HG03571 (cell line): ENCODE measurements at regions not wholly inside any gene's neighbourhood (a gene's known extent, or its start where the extent isn't known, plus 50 kb on each side); places are given as distances from the start of the nearest gene placed in this dataset.
"Not testable (repeated sequence)": the region's sequence is repeated elsewhere in the genome, so short reads cannot be mapped to it uniquely, and the experiment has no call there.

Source experiments
- ATAC-seq: cut with Tn5 transposase; IDR thresholded peaks from one replicate; pipeline ENCODE4 v1.9.1; 2021; ENCODE audit not compliant: unreplicated experiment

DNA sequence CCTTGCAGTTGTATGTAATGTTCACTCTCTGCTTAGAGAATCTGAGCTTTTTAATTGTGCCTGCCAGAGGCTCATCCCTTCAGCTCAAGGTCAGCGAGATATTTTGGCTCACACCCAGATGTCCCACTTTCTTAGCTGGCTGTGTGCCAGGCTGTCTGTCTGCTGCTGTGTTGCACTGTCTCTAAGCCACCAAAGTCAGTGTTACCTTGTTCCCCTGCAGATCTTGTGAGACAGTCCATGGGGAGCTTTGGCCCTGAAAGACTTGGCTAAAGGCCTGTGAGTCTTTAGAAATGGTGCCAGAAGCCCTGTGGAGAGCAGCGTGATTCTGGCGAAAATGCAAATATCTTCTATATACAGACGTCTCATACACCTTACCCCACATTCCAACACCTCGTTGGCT is 293.7 kb downstream of the TTC6 start:
- ATAC-seq = no peak

DNA sequence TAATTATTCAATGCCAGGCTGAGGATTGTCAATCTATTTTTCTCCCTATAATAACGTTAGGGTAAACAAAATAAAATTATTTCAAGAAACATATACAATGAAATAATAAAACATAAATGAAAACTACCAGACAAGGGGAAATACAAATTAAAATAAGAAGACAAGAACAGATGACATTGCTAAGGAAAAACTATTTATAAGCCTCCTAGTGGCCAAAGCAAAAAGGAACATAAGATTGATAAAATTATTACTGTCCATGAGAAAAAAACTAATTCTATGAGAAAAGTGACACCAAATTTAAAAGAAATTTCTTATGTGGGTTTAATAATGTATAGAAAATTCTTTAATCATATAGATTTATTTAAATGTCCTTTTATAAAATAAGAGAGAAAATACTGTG is 294.7 kb downstream of the TTC6 start:
- ATAC-seq = no peak

DNA sequence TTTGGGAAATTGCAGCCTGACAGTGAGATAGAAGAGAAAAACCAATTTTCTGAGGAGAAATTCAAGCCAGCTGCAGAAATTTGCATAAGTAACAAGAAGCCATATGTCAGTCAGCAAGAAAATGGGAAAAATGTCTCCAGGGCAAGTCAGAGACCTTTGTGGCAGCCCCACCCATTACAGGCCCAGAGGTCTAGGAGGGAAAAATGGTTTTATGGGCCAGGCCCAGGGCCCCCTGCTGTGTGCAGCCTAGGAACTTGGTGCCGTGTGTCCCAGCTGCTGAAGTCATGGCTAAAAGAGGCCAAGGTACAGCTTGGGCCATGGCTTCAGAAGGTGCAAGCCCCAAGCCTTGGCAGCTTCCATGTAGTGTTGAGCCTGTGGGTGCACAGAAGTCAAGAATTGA is 296.1 kb downstream of the TTC6 start:
- ATAC-seq = not testable (repeated sequence)

DNA sequence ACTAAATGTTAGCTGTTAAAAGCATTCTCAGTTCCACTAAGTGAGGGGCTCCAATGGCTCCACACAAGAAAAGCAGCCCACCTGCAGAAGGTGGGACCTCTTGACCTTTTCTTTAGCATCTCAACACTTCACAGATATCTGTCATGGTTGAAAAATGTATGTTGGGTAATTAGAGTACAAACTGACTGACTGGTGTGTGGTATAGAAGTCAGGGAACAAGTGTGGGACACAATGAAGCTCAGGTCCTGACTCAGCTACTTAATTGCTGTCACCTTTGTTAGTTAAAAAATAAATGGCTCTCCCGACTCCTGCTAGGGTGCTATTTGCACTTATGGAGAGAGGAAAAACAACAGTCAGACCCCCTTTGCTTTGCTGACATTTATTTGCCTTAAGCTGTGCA is 299.0 kb downstream of the TTC6 start:
- ATAC-seq = no peak

DNA sequence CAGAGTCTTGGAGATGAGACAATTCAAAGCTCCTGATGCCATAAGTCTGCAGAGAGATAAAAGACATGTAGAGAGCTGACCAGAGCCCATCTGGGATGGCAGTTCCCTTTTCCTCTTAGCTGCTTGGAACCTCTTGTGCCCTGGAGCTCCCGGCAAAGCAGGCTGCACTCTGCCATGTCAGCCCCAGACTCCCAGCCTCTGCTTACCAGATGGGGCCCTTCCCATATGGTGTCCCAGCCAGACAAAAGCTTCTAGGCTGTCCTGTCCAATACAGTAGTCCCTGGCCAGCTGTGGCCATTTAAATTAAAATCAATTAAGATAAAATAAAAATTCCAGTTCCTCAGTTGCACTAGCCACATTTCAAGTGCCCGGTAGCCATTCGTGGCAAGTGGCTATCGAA is 303.9 kb downstream of the TTC6 start:
- ATAC-seq = no peak

DNA sequence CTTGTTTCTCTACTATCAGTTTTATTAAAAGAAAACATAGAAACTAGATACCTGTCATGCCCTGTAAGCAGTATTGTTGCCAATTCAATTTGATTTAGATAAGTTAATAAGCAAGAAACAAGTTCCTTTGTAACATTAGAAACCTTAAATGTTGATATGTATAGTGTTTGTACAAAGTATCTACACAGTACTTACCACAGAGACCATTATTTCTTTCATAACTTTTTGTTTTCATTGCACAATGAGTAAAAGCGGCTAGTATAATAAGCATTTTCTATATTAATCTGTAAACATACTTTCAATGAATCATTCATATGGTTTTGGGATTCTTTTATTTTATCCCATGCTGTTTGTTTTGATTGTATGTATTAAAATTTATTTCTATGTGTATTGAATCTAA is 305.1 kb downstream of the TTC6 start:
- ATAC-seq = no peak

DNA sequence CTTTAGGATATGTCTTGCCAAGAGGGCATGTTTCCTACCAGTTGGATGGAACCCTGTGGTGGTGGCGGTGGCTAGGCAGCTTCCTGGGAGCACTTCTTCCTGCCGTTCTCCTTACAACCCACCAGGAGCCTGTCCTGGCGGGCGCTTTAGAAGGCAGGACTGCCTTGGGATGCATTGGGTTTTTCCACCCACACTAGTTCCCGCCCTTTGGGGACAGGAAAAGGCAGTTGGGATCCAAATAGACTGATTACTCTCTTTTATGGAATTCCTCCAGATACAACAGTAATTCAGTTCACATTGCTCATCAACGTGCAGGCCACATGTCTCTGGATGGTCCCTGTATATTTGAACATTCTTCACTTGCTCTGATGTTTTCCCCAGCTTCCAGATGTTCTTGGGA is 305.7 kb upstream of the SSTR1 start:
- no peak for ATAC-seq

DNA sequence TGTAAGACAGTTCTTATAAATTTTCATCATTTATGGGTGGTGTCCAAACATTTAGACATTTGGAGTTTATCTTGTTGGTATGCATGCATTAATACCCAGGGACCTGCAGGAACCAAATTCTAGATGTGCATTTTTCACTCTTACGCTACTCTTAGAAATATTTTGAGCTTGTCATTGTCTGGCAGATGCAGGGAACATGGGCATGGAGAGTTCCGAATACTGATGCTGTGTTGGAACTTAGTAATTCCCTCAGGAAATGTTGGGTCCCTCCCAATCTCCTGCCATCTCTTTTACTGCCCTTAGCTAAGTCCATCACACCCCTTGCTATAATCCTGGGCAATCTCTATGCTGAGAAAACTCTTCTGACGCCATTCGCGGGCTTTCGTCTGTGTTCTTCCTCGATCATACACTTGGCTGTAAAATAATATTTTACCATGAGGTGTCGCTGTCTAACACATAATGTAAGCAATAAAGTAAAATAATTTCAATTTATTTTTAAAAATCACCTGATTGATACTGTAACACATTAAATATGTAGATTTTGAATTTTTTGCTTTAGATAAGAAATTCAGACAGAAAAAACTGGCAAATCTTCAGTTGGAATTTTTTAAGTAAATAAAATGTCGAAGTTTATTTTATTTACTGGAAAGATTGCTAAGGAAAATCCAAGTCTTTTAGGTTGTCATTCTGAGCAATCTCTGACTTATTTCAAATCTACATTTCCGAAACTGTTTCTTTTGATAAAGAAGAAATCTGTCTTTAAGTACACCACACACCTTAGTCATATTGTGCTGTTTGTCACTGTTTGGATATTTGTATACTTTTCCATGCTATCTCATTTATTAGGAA is 304.1 kb upstream of the SSTR1 start:
- ATAC-seq = no peak

DNA sequence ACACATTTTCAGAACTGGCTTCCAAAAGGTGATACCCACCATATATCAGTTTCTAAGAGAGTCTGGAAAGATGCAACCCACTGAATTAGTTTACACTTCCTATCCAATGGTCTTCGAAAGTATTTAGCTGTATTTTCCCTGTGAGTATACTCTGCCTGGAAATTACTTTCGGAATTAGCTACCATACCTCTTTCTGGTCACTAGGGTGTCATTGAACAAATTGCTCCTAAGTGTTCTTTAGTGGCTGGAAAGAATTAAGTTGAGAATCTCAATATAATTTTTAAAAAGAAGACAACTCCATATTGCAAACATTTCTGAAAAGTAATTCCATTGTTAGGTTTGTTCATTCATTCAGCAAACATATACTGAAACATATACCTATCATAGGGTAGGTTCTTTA is 283.1 kb upstream of the SSTR1 start:
- ATAC-seq = no peak

DNA sequence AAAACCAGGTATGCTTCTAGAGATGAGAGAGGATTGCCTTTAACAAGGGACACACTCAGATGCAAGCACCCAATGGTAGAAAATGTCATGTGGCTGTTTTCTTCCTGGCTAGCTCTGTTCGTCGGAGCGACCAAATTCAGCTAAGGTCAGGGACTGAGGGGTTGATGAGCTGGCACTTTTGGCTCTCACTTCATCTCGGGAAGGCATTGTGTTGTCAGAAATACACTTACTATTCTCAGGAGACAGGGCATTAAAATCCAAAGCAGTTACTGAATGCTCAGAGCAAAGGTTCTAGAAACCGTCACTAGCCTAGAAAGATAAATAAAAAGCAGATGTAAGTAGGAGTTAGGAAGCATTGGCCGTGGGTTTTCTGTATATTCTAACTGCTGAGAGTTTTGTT is 275.7 kb upstream of the SSTR1 start:
- ATAC-seq = no peak

DNA sequence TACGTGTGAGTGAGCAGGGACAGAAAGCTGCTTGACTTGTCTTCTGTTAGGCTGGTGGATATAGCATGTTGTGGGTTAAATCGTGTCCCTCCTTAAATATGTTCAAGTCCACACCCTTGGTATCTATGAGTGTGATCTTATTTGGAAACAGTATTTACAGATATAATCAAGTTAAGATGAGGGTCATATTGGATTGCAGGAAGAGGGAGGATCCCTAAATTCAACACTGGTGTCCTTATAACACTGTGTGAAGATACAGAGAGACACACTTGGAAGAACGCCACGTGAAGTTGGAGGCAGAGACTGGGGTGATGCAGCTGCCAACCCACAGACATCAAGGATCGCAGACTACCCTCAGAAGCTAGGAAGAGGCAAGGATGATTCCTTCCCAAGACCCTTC is 275.2 kb upstream of the SSTR1 start:
- ATAC-seq = no peak

DNA sequence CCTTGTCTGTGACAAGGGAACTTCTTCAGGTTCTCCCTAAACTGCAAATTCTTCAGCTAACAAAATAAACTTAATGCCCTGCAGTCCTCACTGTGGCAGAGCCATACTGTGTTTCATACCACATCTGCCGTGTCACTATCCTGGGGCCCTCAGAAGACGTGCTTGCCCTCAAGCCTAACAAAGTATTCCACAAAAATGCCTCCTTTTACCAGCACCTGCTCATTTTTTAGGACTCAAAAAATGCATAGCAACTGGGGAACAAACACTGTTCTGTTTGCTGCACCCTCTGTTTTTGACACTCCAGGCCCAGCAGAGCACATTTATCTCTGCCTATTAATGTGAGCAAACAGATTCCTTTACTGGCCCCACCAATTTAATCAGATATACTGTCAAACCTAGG is 270.7 kb upstream of the SSTR1 start:
- ATAC-seq = no peak

DNA sequence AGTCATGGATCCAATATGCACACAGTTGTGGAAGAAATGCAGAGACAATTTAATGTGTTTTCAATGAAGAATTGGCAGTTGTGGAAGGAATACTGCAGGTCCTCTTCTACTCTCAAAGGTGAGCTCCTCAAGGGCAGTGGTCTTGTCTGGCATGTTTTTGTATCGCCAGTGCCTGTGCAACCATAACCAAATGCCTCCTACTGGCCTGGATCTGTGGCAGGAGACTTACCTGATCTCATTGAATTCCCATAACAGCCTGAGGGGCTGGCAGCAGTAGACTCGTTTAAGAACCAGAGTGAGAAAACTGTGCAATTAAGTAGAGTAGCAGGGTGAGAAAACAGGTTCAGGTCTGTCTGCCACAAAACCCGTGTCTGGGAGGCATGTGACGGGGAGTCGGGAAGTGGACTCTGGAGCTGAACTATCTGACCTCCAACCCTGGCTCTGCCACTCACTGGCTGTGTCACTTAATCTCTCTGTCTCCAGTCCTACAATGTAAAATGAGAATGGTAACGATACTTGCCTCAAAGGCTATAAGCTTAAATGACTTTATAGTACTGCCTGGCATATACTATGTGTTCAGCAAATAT is 268.2 kb upstream of the SSTR1 start:
- no peak for ATAC-seq

DNA sequence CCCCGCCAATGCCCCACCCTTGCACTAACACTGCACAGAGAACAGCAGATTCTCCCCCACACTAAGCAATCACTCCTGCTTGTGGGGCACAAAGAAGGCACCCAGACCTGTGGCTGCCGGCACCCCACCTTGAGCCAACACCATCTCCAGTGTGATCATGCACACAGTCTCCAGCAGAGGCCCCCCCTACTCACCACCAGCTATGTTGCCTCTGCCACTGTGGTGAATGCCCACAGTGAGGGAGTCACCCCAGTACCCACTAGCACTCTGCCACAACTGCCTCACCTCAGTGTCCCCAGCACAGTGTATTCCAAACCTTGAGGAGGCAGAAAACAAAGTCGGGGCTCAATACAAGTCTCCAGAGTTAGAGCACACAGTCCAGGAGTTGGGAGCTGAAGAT is 261.7 kb upstream of the SSTR1 start:
- ATAC-seq = no peak

DNA sequence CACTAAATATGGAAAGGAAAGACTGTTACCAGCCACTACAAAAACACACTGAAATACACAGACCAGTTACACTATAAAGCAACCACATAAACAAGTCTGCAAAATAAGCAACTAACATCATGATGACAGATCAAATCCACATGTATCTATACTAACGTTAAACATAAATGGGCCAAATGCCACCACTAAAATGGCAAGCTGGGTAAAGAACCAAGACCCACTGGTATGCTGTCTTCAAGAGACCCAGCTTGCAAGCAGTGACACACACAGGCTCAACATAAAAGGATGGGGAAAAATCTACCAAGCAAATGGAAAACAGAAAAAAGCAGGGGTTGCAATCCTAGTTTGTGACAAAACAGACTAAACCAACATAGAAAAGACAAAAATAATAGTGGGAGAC is 260.9 kb upstream of the SSTR1 start:
- ATAC-seq = no peak

DNA sequence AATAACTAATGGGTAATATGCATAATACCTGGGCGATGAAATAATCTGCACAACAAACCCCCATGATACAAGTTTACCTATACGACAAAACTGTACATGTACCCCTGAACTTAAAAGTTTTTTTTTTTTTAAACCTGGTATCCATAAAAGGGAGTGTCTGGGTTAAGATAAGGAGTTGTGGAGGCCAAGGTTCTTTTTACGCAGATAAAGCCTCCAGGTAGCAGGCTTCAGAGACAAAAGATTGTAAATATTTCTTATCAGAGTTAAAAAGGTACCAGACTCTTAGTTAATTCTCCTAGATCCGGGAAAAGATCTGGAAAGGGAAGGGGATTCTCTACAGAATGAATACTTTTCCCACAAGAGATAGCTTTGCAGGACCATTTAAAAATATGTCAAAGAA is 259.4 kb upstream of the SSTR1 start:
- no peak for ATAC-seq

DNA sequence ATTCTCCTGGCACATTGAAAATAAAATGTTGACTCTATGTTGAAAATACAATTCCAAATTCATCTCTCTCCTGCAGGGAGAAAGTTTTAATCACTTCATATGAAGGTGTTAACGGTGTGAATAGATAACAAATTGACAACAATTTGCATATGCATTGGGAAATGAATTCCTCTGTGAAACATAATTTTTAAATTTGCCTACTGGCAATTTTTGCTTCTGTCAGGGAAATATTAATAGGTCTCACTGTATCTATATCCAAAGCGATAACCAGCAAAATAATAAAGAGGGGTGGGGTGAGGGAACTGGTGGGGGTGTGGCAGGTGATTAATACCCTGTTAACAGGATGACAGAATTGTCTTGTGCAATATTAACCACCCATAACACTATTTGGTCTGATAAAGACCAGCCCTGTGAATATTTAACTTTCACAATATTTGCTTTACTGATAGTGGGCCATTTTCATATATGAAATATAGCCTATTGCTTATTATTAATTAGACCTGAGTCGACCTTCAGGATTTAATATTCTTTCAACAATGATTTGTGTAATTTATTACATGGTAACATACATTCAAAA is 239.0 kb upstream of the SSTR1 start:
- no peak for ATAC-seq

DNA sequence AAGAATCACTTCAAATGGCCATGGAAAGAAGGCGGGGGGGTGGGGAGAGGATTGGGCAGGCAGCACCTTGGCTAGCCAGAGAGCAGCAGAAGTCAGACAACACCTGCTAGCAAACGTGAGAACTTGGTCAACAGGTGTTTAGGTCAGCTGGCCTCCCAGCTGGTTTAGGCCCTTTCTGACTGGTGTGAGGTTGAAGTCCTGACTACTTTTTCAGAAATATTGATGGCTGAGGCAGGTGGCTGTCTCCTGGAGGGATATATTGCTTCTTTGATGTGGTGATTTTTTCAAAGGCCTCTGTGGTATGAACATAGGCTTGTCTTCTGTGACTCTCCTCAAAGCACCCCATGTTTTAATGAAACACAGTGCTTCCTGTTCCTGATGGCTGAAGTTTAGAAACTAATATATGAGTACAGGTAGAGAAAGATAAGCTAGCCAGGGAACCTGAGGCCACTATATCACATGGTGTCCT is 238.2 kb upstream of the SSTR1 start:
- ATAC-seq = no peak

DNA sequence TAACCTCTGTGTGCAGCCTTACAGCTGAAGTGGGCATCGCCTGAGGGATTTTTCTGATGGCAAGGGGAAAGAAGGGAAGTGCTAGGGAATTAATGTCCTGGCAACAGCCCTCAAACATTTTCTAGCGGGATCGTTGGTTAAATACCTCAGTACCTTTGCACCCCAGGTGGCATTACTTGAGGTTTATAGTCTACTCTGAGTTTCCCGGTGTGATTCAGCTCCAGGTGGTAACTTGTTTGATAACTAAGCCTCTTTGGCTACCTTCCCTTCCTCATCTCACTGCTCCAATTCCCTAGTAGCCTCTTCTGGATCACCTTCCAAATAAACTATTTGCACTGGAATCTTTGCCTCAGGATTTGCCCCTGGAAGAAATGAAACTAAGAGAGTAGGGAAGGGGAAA is 237.0 kb upstream of the SSTR1 start:
- ATAC-seq = no peak

DNA sequence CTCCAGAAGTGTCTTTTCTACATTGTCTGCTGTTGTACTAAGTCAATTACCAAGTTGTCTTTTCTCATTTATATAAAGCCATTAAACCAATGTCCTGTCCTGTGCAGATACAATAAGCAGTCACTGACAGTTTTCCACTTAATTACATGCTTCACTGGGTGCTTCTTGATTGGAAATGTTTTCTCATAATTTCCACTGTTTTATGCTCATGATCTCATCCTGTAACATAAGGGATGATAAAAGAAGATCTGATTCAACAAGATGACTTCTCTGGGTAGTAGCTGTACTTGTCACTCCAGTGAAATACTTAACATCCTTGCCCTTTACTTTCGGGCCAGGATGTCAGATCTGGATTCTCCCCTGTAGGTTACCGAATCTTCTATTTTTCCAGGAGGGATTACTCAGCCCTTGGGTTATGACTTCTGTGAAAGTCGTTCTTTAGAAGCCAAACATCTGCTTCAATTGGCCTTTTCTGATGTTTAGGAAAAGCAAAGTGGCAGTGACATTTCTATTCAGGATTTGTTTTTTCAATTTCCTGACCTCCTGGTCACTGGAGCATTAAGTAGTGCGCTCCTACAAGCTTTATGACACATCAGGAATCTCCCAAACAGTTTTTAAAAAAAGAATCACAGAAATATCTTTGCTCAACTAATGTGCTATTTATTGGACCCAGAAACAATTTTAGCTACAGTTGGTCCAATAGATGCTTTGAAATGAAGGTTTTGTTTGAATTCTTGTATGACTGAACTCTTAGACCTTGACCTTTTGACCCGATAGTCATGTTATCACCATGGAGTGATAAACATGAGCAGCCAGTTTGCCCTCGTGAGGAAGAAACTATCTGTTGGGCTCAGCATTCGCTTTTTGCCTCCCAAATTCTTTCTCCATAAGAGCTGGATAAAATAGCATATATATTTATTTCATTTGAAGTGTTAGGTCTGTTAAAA is 234.5 kb upstream of the SSTR1 start:
- no peak for ATAC-seq

DNA sequence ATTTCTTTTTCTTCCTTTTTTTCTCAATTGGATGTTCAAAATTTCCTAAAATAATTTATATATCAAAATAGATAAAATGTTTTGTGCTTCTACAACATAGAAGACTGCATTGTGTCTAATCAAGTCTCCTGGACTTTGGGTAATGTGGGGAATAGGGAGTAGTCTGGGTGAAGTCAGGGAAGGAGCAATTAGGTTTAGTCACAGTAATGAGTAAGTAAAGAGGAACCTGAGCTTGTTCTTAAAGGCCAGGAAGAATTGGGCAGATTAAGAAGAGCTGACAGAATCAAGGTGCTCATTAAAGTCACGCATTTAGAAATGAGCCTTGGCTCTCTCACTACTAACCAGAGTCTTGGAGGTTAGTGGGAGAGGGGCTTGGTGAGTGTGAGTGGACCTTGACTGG is 233.3 kb upstream of the SSTR1 start:
- no peak for ATAC-seq
